ENCODE measurements at regions not wholly inside any gene's neighbourhood (a gene's known extent, or its start where the extent isn't known, plus 50 kb on each side); places are given as distances from the start of the nearest gene placed in this dataset.
"Not testable (repeated sequence)": the region's sequence is repeated elsewhere in the genome, so short reads cannot be mapped to it uniquely, and the experiment has no call there.

DNA sequence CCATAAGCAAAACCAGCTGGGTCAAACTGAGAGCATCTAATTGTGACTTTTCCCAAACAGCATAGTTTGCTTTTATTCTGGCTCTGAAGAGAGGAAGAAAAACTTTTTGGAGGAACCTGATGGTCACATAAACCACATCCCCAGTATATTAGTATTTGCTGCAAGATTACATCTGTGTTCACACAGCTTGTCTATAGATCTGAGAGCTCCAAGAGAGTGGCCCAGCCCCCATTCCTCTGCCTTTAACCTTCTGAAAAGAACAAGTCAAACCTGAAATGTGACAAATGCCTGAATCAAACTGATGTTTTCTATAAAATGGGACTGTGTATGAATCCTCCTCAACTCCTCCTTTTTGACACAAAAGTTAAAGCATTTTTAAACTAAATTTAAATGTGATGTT, 435.2 kb downstream of the ZNF479 start:
- DNase-seq (ENCODE audit: low read depth) = not testable (repeated sequence)

- DNase-seq (ENCODE audit: low read depth) = no peak
Measured at GRCh38 chr7:56686276-56686859, 445.9 kb downstream of the ZNF479 start.

GRCh38 chr7:56639173-56639746, 493.0 kb downstream of the ZNF479 start:
- DNase-seq (ENCODE audit: low read depth) = no peak

DNA sequence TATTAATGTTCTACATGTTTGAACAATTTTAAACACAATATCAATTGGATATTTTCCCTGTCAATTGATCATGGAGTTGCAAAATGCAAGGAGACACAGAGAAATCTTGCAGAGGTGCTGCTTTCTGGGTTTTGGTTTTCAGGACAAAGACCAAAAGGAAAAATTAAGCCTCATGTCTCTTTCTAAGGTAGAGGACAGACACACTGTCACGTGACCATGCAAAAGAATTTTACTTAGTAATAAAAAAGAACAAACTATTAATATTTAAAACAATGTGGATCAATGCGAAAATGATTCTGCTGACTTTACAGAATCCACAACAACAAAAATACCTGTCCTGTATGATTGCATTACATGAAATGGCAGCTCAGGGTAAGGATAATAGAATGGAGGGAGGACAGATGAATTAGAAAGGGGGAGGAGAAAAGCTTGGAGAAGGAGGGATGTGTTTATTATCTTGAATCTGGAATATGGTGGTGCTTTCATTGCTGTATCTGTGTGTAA, 493.7 kb upstream of the NUPR2 start:
- DNase-seq (ENCODE audit: low read depth) = no peak

- no peak for DNase-seq (ENCODE audit: low read depth)
Measured at GRCh38 chr7:56605146-56605545, 488.9 kb upstream of the NUPR2 start.

DNA sequence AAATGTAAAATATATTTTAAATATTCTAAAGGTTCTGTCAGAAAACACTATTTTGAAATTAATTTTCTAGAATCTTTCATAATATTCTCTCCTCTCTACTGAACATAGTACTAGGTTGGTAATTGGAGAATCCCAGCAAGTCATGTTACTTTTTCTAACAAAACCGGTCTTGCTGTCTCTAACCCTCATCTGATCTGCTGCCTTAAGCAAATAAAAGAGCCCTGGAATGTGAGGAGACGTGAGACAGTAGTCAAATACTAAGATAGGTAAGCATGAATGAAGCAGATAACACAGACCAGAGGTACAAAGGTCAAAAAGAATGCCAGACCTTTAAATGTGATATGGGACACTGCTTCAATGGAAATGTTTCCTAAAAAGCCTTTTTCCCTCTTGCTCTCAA, 462.4 kb upstream of the NUPR2 start:
- DNase-seq (ENCODE audit: low read depth) = no peak

DNA sequence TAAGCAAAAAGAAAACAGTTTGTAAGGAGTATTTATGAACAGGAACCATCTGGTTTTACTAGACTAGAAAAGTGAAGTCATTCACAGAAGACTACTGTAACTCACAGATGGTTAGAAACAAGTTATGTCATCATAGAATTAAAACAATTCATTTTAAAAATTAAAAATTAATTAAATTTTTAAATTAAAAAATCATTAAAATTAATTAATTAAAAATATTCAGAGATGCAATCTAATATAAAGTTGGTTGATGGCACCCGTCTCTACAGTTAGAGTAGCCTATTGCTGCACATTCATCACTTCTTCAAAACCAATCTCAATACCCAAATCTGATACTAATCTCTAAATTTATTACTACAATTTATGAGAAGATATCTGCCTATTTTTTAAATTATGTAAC, 454.8 kb upstream of the NUPR2 start:
- DNase-seq (ENCODE audit: low read depth) = no peak

GRCh38 chr7:56538541-56539429, 422.6 kb upstream of the NUPR2 start:
- no peak for DNase-seq (ENCODE audit: low read depth)

DNA sequence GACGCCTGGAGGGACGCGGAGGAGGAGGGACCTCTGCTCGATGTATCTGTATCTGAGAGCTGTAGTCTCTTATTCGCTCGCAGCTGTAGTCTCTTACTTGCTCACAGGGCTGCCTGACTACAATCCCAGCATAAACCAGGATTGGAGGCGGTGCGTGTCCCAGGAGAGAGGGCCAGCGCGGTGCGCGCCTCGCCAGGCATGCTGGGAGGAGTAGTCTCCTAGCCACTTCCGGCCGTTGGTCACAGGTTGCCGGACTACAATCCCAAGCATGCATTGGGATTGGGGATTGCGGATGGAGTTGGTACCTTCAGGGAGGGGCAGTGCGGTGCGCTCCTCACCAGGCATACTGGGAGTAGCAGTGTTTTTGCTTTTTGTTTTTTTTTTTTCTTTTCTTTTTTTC, 421.7 kb upstream of the NUPR2 start:
- DNase-seq (ENCODE audit: low read depth) = no peak

DNA sequence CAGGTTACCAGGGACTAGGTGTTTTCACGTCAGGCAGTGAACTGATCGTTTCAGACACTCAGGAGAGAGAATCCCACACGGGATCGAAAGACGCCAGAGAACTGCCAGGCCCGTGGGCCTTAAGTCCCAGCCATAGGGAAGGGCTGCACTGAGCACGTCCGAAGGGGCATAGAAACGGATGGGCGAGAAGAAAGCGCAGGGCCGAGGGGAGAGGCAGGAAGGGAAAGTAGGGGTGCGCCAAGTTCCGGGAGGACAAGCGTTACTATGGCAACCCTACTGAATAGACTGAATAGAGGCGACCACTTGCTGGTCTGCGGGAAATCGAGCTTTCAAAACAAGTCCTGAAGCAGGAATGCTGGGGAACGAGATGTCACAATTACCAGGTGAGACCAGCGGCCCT, 421.3 kb upstream of the NUPR2 start:
- no peak for DNase-seq (ENCODE audit: low read depth)

DNA sequence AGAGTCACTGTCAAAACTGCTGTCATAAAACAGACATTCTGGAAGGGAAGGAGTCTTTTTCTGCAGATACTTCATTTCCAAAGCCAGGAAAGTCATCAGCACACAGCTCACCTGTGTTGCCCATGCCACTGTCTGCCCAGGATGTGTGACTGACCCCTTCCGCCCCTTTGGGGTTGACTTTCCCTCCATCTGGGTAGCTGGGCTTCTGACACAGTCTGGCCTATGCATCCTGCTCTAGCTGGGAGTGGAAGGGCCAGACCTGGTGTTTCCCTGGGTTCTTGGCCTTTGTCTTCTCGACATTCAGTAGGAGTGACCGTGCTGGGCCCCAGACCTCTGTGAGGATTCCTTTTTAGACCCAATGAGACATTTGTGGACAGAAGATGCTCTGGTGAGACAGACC, 378.9 kb upstream of the NUPR2 start:
- no peak for DNase-seq (ENCODE audit: low read depth)

GRCh38 chr7:56493704-56494450, 377.7 kb upstream of the NUPR2 start:
- DNase-seq (ENCODE audit: low read depth) = no peak

DNA sequence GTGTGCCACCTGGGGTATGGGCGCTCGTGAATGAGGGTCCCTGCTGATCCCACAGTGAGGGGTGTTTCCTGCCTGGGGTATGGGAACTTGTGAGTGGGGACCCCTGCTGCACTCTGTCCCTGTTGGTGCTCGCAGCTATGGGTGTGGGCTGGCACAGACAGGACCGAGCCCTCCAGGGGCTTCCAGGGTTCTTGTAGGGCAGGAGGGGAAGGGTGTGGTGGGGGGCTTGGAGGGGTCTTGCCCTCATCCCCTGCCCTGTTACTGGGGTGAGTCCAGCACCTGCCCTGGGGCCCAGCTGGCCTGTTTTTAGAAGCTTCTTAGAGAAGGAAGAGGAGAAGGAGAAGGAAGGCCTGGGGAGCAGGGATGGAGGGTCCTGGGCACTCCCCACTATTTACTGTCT, 377.0 kb upstream of the NUPR2 start:
- DNase-seq (ENCODE audit: low read depth) = no peak

GRCh38 chr7:56491636-56492425, 375.6 kb upstream of the NUPR2 start:
- no peak for DNase-seq (ENCODE audit: low read depth)

- no peak for DNase-seq (ENCODE audit: low read depth)
Measured at GRCh38 chr7:56483861-56484550, 367.8 kb upstream of the NUPR2 start.

- no peak for DNase-seq (ENCODE audit: low read depth)
Measured at GRCh38 chr7:56483153-56483552, 366.9 kb upstream of the NUPR2 start.

DNA sequence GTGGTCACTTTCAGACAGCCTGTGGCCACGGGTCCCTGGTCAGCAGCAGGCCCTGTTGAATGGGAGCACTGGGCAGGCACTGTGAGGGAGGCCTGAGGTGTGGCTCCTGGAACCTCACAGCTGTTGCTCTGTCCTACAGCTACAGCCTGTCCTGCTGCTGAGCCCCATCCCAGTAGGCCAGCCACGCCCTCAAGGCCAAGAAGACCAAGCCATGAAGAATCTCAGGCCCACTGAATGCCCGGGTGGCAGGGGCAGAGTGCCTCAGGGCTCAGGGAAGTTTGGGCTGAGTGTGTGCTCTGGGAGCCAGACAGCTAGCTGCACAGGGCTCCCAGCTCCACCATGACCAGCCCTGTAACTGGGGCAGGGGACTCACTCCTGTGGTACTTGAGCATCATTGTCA, 363.5 kb upstream of the NUPR2 start:
- DNase-seq (ENCODE audit: low read depth) = no peak

DNA sequence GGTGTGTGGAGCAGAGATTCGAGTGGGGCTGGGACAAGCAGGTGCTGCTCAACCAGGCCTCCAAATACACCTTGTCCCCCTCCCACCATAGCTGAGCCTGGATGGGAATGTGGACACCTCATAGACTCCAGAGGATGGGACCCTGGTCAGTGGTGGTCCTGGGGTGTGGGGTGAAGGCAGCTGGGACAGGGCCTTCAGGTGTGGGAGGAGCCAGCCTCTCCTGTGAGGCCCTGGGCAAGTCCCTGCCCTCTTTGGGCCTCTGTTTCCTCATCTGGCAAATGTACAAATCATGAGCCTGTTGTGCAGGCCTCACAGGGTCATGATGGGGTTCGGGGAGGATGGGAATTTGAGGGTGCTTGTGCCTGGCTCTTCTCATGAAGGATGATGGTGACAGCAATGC, 362.9 kb upstream of the NUPR2 start:
- DNase-seq (ENCODE audit: low read depth) = no peak

- DNase-seq (ENCODE audit: low read depth) = no peak
Measured at GRCh38 chr7:56474271-56474670, 358.1 kb upstream of the NUPR2 start.

DNA sequence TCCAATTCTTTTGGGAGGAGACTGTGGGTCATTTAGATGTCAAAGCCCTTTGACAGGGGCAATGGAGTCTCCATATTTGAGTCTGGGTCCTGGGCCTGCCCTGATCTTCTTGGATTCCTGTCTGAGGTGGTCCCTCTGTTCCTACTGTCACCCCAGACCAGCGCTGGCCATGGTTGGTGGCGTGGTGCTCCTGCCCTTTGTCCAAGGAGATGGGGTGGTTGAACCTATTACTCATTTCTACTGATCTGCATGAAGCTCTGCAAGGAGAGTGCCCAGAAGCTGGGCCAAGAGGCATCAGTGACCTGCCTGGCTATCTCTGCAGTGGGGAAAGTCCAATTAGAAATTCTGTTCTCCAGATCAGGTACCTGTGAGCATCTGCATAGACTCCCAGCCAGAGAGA, 355.6 kb upstream of the NUPR2 start:
- DNase-seq (ENCODE audit: low read depth) = no peak
